ENCODE measurements at regions not wholly inside any gene's neighbourhood (a gene's known extent, or its start where the extent isn't known, plus 50 kb on each side); places are given as distances from the start of the nearest gene placed in this dataset.

DNA sequence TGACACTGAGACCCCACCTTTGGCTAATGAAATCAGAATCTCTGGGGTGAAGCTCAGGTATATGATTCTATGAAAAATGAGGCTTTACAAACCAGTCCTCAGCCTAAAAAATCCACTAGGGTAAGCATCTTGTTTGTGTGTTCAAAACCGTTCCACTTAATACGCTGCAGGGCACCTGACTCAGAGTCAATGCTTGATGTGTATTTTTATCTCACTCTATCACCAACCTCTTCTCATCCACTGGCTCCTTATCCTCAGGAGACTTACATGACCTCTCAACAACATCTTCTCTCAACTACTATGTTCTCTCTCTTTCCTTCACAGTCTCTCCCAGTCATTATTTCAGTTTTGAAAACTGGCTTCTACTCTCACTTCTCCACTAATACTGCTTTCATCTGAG, 153.3 kb upstream of the KCNN2 start:
- H2BK5ac ChIP-seq (ENCODE audit: low read depth, low read length, poor library complexity) = no peak overlapping the region
- no peak overlapping the region for H2BK12ac ChIP-seq (ENCODE audit: low read length)
- no peak overlapping the region for H3K4me2 ChIP-seq (ENCODE audit: low read length)
- no peaks in the 10 kb centered on the region for H3K4me1 ChIP-seq (ENCODE audit: control insufficient read depth in 1 of 2, insufficient read depth in 2 of 2, low read length in 2 of 2)
- no peak overlapping the region for H2AFZ ChIP-seq (ENCODE audit: insufficient read depth, low read length, poor library complexity)
- no peak overlapping the region for H3K4ac ChIP-seq (ENCODE audit: low read depth, low read length)
- no peak overlapping the region for H3K23ac ChIP-seq (ENCODE audit: low read length)
- H3K79me2 ChIP-seq (ENCODE audit: control insufficient read depth, insufficient read depth, low read length, poor library complexity) = no peaks in the 10 kb centered on the region
- no peak overlapping the region for H4K91ac ChIP-seq (ENCODE audit: low read depth, low read length)
- H3K27me3 ChIP-seq (ENCODE audit: insufficient read depth, low read length) = no peaks in the 10 kb centered on the region
- no peak overlapping the region for H4K8ac ChIP-seq (ENCODE audit: low read depth, low read length)
- no peak for DNase-seq
- H4K12ac ChIP-seq (ENCODE audit: low read depth, low read length) = no peak overlapping the region
- no peaks in the 10 kb centered on the region for H3K9me3 ChIP-seq (ENCODE audit: insufficient read depth, low read depth, low read length)
- no CpG with 5 or more reads among the region's 2 CpGs for WGBS (ENCODE audit: extremely low coverage, insufficient coverage, insufficient read length)
- no peak overlapping the region for H2AK5ac ChIP-seq (ENCODE audit: low read length)
- no peaks in the 10 kb centered on the region for H3K79me1 ChIP-seq (ENCODE audit: low read length)
- no peak overlapping the region for H2BK120ac ChIP-seq (ENCODE audit: insufficient read depth, low read length, poor library complexity)
- H3K9ac ChIP-seq (ENCODE audit: low read length) = no peak overlapping the region
- no peak overlapping the region for H3K27ac ChIP-seq (ENCODE audit: low read depth, low read length)
- no peak overlapping the region for H3K4me3 ChIP-seq (ENCODE audit: low read depth, low read length)
- H3K14ac ChIP-seq (ENCODE audit: low read length) = no peak overlapping the region
- no peaks in the 10 kb centered on the region for H3K36me3 ChIP-seq (ENCODE audit: control insufficient read depth in 1 of 2, insufficient read depth in 2 of 2, low read length in 2 of 2)
- H3K18ac ChIP-seq (ENCODE audit: low read length) = no peak overlapping the region

DNA sequence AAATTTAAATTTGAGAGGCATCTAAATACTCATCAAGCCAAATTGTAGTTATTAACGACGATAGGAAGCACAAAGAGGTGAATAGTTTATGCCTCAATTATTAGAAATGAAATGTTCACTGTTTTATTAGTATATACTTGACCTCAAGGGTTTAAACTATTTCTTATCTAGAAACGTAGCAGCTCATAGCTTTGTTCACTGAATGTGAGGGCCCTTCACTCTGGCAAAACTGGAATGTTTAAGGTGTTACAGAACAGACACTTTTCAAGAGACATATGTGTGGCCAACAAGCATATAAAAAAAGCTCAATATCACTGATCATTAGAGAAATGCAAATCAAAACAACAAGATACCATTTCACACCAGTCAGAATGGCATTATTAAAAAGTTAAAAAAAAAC, 151.2 kb upstream of the KCNN2 start:
- DNase-seq = no peak
- no peaks in the 10 kb centered on the region for H3K4me1 ChIP-seq (ENCODE audit: control insufficient read depth in 1 of 2, insufficient read depth in 2 of 2, low read length in 2 of 2)
- H3K18ac ChIP-seq (ENCODE audit: low read length) = no peak overlapping the region
- H2AK5ac ChIP-seq (ENCODE audit: low read length) = no peak overlapping the region
- no peak overlapping the region for H3K4me3 ChIP-seq (ENCODE audit: low read depth, low read length)
- H3K36me3 ChIP-seq (ENCODE audit: control insufficient read depth in 1 of 2, insufficient read depth in 2 of 2, low read length in 2 of 2) = no peaks in the 10 kb centered on the region
- no CpG with 5 or more reads among the region's 3 CpGs for WGBS (ENCODE audit: extremely low coverage, insufficient coverage, insufficient read length)
- no peaks in the 10 kb centered on the region for H3K79me2 ChIP-seq (ENCODE audit: control insufficient read depth, insufficient read depth, low read length, poor library complexity)
- no peaks in the 10 kb centered on the region for H3K27me3 ChIP-seq (ENCODE audit: insufficient read depth, low read length)
- H2BK12ac ChIP-seq (ENCODE audit: low read length) = no peak overlapping the region
- H2BK120ac ChIP-seq (ENCODE audit: insufficient read depth, low read length, poor library complexity) = no peak overlapping the region
- no peak overlapping the region for H3K14ac ChIP-seq (ENCODE audit: low read length)
- H3K9me3 ChIP-seq (ENCODE audit: insufficient read depth, low read depth, low read length) = no peaks in the 10 kb centered on the region
- H3K79me1 ChIP-seq (ENCODE audit: low read length) = no peaks in the 10 kb centered on the region
- no peak overlapping the region for H2AFZ ChIP-seq (ENCODE audit: insufficient read depth, low read length, poor library complexity)
- H4K12ac ChIP-seq (ENCODE audit: low read depth, low read length) = no peak overlapping the region
- no peak overlapping the region for H3K4me2 ChIP-seq (ENCODE audit: low read length)
- H4K8ac ChIP-seq (ENCODE audit: low read depth, low read length) = no peak overlapping the region
- H4K91ac ChIP-seq (ENCODE audit: low read depth, low read length) = no peak overlapping the region
- H3K27ac ChIP-seq (ENCODE audit: low read depth, low read length) = no peak overlapping the region
- no peak overlapping the region for H3K23ac ChIP-seq (ENCODE audit: low read length)
- no peak overlapping the region for H3K9ac ChIP-seq (ENCODE audit: low read length)
- H2BK5ac ChIP-seq (ENCODE audit: low read depth, low read length, poor library complexity) = no peak overlapping the region
- H3K4ac ChIP-seq (ENCODE audit: low read depth, low read length) = no peak overlapping the region

DNA sequence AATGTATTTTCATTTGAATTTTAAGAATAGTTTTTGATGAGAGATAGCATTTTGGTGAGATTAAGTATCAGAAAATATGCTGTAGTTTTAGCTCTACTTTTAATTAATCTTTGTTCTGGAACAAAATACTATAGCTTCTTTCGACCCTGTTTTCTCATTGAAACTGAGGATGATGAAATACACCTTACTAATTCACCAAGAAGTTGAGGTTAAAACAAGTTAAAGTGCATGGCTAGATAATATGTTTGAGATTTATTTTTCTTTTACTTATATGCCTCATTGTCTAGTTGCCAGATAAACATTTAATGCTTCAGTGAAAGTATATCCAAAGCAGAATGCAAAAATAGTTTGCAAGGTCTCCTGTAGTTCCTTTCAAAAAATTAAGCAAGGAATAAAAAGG, 140.1 kb upstream of the KCNN2 start:
- H3K9me3 ChIP-seq (ENCODE audit: insufficient read depth, low read depth, low read length) = no peaks in the 10 kb centered on the region
- H3K4me2 ChIP-seq (ENCODE audit: low read length) = no peak overlapping the region
- no peak overlapping the region for H3K27ac ChIP-seq (ENCODE audit: low read depth, low read length)
- no peak overlapping the region for H4K8ac ChIP-seq (ENCODE audit: low read depth, low read length)
- no peak overlapping the region for H2BK120ac ChIP-seq (ENCODE audit: insufficient read depth, low read length, poor library complexity)
- no peak overlapping the region for H2AK5ac ChIP-seq (ENCODE audit: low read length)
- H4K91ac ChIP-seq (ENCODE audit: low read depth, low read length) = no peak overlapping the region
- no peak overlapping the region for H3K4me3 ChIP-seq (ENCODE audit: low read depth, low read length)
- no peak overlapping the region for H3K18ac ChIP-seq (ENCODE audit: low read length)
- H3K79me1 ChIP-seq (ENCODE audit: low read length) = no peaks in the 10 kb centered on the region
- no peak for DNase-seq
- H2AFZ ChIP-seq (ENCODE audit: insufficient read depth, low read length, poor library complexity) = no peak overlapping the region
- no peak overlapping the region for H3K23ac ChIP-seq (ENCODE audit: low read length)
- H4K12ac ChIP-seq (ENCODE audit: low read depth, low read length) = no peak overlapping the region
- no peaks in the 10 kb centered on the region for H3K27me3 ChIP-seq (ENCODE audit: insufficient read depth, low read length)
- H2BK12ac ChIP-seq (ENCODE audit: low read length) = no peak overlapping the region
- H3K4ac ChIP-seq (ENCODE audit: low read depth, low read length) = no peak overlapping the region
- H3K79me2 ChIP-seq (ENCODE audit: control insufficient read depth, insufficient read depth, low read length, poor library complexity) = no peaks in the 10 kb centered on the region
- H3K9ac ChIP-seq (ENCODE audit: low read length) = no peak overlapping the region
- no peak overlapping the region for H2BK5ac ChIP-seq (ENCODE audit: low read depth, low read length, poor library complexity)
- no CpG with 5 or more reads among the region's 1 CpG for WGBS (ENCODE audit: extremely low coverage, insufficient coverage, insufficient read length)
- no peaks in the 10 kb centered on the region for H3K36me3 ChIP-seq (ENCODE audit: control insufficient read depth in 1 of 2, insufficient read depth in 2 of 2, low read length in 2 of 2)
- H3K14ac ChIP-seq (ENCODE audit: low read length) = no peak overlapping the region
- no peaks in the 10 kb centered on the region for H3K4me1 ChIP-seq (ENCODE audit: control insufficient read depth in 1 of 2, insufficient read depth in 2 of 2, low read length in 2 of 2)

DNA sequence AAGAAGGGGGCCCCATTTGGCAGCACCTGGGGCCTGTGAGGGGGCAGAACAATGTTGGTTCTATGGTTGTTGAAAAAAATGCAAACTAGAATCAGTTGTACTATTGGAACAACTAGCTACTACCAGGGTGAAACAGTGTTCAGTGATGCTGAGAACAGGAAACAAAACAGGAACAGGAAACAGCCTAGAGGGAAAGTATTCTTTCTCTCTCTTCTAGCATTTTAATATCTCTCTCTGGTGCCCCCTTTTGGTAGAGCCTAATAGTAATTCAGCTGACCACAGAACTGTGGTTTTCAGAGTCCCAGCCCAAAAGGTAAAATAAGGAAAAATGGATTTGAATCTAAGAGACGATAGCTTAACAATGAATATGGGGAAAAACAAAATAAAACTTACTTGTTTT, 138.0 kb upstream of the KCNN2 start:
- H3K79me2 ChIP-seq (ENCODE audit: control insufficient read depth, insufficient read depth, low read length, poor library complexity) = no peaks in the 10 kb centered on the region
- no CpG with 5 or more reads among the region's 1 CpG for WGBS (ENCODE audit: extremely low coverage, insufficient coverage, insufficient read length)
- no peak overlapping the region for H3K9ac ChIP-seq (ENCODE audit: low read length)
- DNase-seq = peak in 1 of 2 donors; percentile 34
- H3K4me1 ChIP-seq (ENCODE audit: control insufficient read depth in 1 of 2, insufficient read depth in 2 of 2, low read length in 2 of 2) = no peaks in the 10 kb centered on the region
- H2BK12ac ChIP-seq (ENCODE audit: low read length) = no peak overlapping the region
- H3K27me3 ChIP-seq (ENCODE audit: insufficient read depth, low read length) = no peaks in the 10 kb centered on the region
- H2AFZ ChIP-seq (ENCODE audit: insufficient read depth, low read length, poor library complexity) = no peak overlapping the region
- no peaks in the 10 kb centered on the region for H3K9me3 ChIP-seq (ENCODE audit: insufficient read depth, low read depth, low read length)
- H3K79me1 ChIP-seq (ENCODE audit: low read length) = no peaks in the 10 kb centered on the region
- H3K4ac ChIP-seq (ENCODE audit: low read depth, low read length) = no peak overlapping the region
- H4K8ac ChIP-seq (ENCODE audit: low read depth, low read length) = no peak overlapping the region
- H2BK120ac ChIP-seq (ENCODE audit: insufficient read depth, low read length, poor library complexity) = no peak overlapping the region
- H3K18ac ChIP-seq (ENCODE audit: low read length) = no peak overlapping the region
- no peak overlapping the region for H2BK5ac ChIP-seq (ENCODE audit: low read depth, low read length, poor library complexity)
- H2AK5ac ChIP-seq (ENCODE audit: low read length) = no peak overlapping the region
- H3K23ac ChIP-seq (ENCODE audit: low read length) = no peak overlapping the region
- H3K14ac ChIP-seq (ENCODE audit: low read length) = no peak overlapping the region
- H3K4me2 ChIP-seq (ENCODE audit: low read length) = no peak overlapping the region
- no peak overlapping the region for H4K12ac ChIP-seq (ENCODE audit: low read depth, low read length)
- H4K91ac ChIP-seq (ENCODE audit: low read depth, low read length) = no peak overlapping the region
- no peak overlapping the region for H3K4me3 ChIP-seq (ENCODE audit: low read depth, low read length)
- H3K27ac ChIP-seq (ENCODE audit: low read depth, low read length) = no peak overlapping the region
- no peaks in the 10 kb centered on the region for H3K36me3 ChIP-seq (ENCODE audit: control insufficient read depth in 1 of 2, insufficient read depth in 2 of 2, low read length in 2 of 2)

Measured in trophoblast cell (in vitro differentiated cells and primary cell).